PC-9 (cell line): ENCODE measurements at regions not wholly inside any gene's neighbourhood (a gene's known extent, or its start where the extent isn't known, plus 50 kb on each side); places are given as distances from the start of the nearest gene placed in this dataset.

ENCODE experiments used
- BruUV-seq: library from RNA; stranded (reverse); fragments of 400-500 nt; replicated peaks from 2 replicates; lab custom pipeline; 2021; lab: Mats Ljungman, UMichigan
- CTCF ChIA-PET: fragments of 300-600 bp; sonication (Branson Sonifier 250); formaldehyde crosslinking; loops from one replicate; lab custom pipeline; 2022; ENCODE audit warnings: antibody characterized with exemption; lab: Charles Lee
- POLR2A ChIA-PET: fragments of 300-600 bp; sonication (Branson Sonifier 250); formaldehyde crosslinking; loops from one replicate; lab custom pipeline; 2022; ENCODE audit warnings: antibody characterized with exemption; ENCODE audit not compliant: unreplicated experiment; lab: Charles Lee
- DNase-seq, 2 experiments: peaks; one replicate each; pipeline versions ENCODE4 v3.0.0 to v3.0.0-alpha.2; 2015 to 2022; ENCODE audit warnings: mixed read lengths in 1 of 2
- H2AFZ ChIP-seq: fragments of 200-600 bp; sonication (generic); 2 replicates; pipeline ENCODE4 v1.8.1; 2017; ENCODE audit warnings: antibody characterized with exemption
- H3F3A ChIP-seq: fragments of 200-600 bp; sonication (generic); 2 replicates; pipeline ENCODE4 v1.8.1; 2017; ENCODE audit warnings: antibody characterized with exemption, mild to moderate bottlenecking, low read depth; ENCODE audit not compliant: insufficient read depth
- H3K27ac ChIP-seq: fragments of 200-600 bp; sonication (generic); 2 replicates; pipeline ENCODE4 v1.6.1; 2016; ENCODE audit warnings: mixed run types
- H3K27me3 ChIP-seq: fragments of 200-600 bp; sonication (generic); 2 replicates; pipeline ENCODE4 v1.6.1; 2016; ENCODE audit warnings: low read depth, mixed run types; ENCODE audit not compliant: insufficient read depth
- H3K36me3 ChIP-seq: fragments of 200-600 bp; sonication (generic); 2 replicates; pipeline ENCODE4 v1.6.1; 2016; ENCODE audit warnings: low read depth, mixed run types
- H3K4me1 ChIP-seq: fragments of 200-600 bp; sonication (generic); replicated peaks from 2 replicates; pipeline ENCODE4 v1.6.1; 2016; ENCODE audit warnings: mixed run types; ENCODE audit not compliant: insufficient read depth
- H3K4me2 ChIP-seq: fragments of 200-600 bp; sonication (generic); 2 replicates; pipeline ENCODE4 v1.6.1; 2017; ENCODE audit warnings: mixed run types
- H3K4me3 ChIP-seq: fragments of 200-600 bp; sonication (generic); 2 replicates; pipeline ENCODE4 v1.6.1; 2016; ENCODE audit warnings: mixed run types
- H3K79me2 ChIP-seq: fragments of 200-600 bp; sonication (generic); 2 replicates; pipeline ENCODE4 v1.6.1; 2017; ENCODE audit warnings: low read depth, mixed run types
- H3K9me2 ChIP-seq: fragments of 200-600 bp; sonication (generic); 2 replicates; pipeline ENCODE4 v1.8.1; 2017; ENCODE audit warnings: mild to moderate bottlenecking; ENCODE audit not compliant: insufficient read depth
- H3K9me3 ChIP-seq: fragments of 200-600 bp; sonication (generic); 2 replicates; pipeline ENCODE4 v1.8.1; 2016; ENCODE audit warnings: low read depth; ENCODE audit not compliant: insufficient read depth
- H4K20me1 ChIP-seq: fragments of 200-600 bp; sonication (generic); 2 replicates; pipeline ENCODE4 v1.8.1; 2017; ENCODE audit not compliant: insufficient read depth
- CTCF ChIP-seq: fragments of 200-600 bp; sonication (generic); conservative IDR thresholded peaks from 2 replicates; pipeline ENCODE4 v1.6.1; 2017; ENCODE audit warnings: mixed run types, antibody characterized with exemption, mild to moderate bottlenecking, moderate library complexity
- EZH2 ChIP-seq: fragments of 200-600 bp; sonication (generic); IDR thresholded peaks from 2 replicates; pipeline ENCODE4 v1.8.0; 2017; ENCODE audit warnings: antibody characterized with exemption, low read depth
- intact Hi-C: fragments of 100-400 bp; cut with micrococcal nuclease; formaldehyde crosslinking; loops from one replicate; pipeline ENCODE4 v1.10.0; 2022; ENCODE audit not compliant: unreplicated experiment

DNA sequence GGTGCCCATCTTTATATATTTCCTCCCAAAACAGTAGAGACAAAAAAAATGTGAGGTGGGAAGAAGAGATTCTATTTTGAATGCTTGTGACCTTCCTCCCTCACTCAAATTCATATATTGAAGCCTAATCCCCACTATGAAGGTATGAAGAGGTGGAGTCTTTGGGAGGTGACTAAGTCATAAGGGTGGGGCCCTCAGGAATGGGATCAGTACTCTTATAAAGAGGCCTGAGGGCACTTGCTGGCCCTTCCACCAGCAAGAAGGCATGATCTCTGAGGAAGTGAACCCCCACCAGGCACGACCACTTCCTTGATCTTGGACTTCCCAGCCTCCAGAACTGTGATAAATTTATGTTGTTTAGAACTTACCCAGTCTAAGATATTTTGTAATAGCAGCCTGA, 517.2 kb upstream of the CNTNAP2 start:
- Histone ChIP-seq H3K36me3 (no peaks in the 10 kb centered on the region), H3K27ac (0 out of 2 replicates have a peak overlapping the region, but pooled peaks have one; percentile 21), H3K4me3 (no peak overlapping the region), H3K4me1 (no peaks in the 10 kb centered on the region), H3K79me2 (no peaks in the 10 kb centered on the region), H3K27me3 (no peaks in the 10 kb centered on the region), H4K20me1 (no peaks in the 10 kb centered on the region), H3K9me2 (no peaks in the 10 kb centered on the region), H3F3A (no peaks in the 10 kb centered on the region), H2AFZ (no peak overlapping the region), H3K4me2 (no peak overlapping the region), H3K9me3 (peaks cover 4% of the 10 kb centered on the region)
- ChIA-PET POLR2A (no interaction called here), CTCF (no interaction called here)
- DNase-seq = peak in 1 of 2 experiments; percentile 51
- intact Hi-C loops = no loop called here
- no peak for TF ChIP-seq EZH2
- no peak for TF ChIP-seq CTCF
- no TSS peak for BruUV-seq

- no peaks in the 10 kb centered on the region for H3K4me1 ChIP-seq
- no peaks in the 10 kb centered on the region for H3K36me3 ChIP-seq
- POLR2A ChIA-PET = no interaction called here
- H3F3A ChIP-seq = no peaks in the 10 kb centered on the region; the same call in 1 of the 2 replicates
- H3K79me2 ChIP-seq = no peaks in the 10 kb centered on the region
- H2AFZ ChIP-seq = no peak overlapping the region
- TF ChIP-seq CTCF (no peak), EZH2 (no peak)
- H4K20me1 ChIP-seq = no peaks in the 10 kb centered on the region
- no peak for DNase-seq
- H3K9me2 ChIP-seq = no peaks in the 10 kb centered on the region
- H3K27me3 ChIP-seq = no peaks in the 10 kb centered on the region
- intact Hi-C loops = no loop called here
- no peak overlapping the region for H3K27ac ChIP-seq
- H3K4me2 ChIP-seq = no peak overlapping the region
- H3K4me3 ChIP-seq = no peak overlapping the region
- peaks cover 7% of the 10 kb centered on the region; the same call in 1 of the 2 replicates for H3K9me3 ChIP-seq
- CTCF ChIA-PET = no interaction called here
- BruUV-seq = no TSS peak
Observed at GRCh38 chr7:145584401-145584800, 532.2 kb upstream of the CNTNAP2 start.

DNA sequence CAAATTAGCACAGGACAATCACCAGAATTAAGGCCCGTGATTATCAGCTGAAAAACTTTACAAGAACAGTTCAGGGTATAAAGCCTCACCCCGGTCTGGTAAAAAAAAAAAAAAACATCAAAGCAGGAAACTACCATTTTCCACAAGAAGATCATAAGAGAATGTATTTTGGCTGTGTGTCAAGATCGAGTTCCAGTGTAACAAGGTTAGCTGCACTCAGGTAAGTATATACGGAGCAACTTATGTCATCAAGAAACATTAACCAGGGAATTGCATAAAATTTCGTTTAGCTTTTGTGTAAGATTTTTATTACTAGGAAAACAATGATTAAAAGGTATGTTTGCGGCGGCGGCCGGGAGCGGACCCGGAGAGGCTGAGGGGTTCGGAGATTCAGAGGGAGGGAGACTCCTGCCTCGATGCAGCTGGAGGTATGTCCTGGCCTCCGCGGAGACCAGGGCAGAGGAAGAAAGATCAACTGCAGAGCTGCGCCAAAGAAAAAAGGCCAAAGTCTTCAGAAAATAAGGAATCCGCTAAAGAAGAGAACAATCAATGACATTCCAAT, 533.8 kb upstream of the CNTNAP2 start:
- CTCF ChIA-PET = no interaction called here
- Histone ChIP-seq H3K79me2 (no peaks in the 10 kb centered on the region), H2AFZ (0 out of 2 replicates have a peak overlapping the region, but pooled peaks have one; percentile 3), H3K9me2 (no peaks in the 10 kb centered on the region), H3K27ac (no peak overlapping the region), H3K36me3 (no peaks in the 10 kb centered on the region), H3K4me2 (no peak overlapping the region), H3K27me3 (no peaks in the 10 kb centered on the region), H3K4me3 (no peak overlapping the region), H4K20me1 (no peaks in the 10 kb centered on the region), H3K4me1 (no peaks in the 10 kb centered on the region), H3F3A (no peaks in the 10 kb centered on the region), H3K9me3 (peaks cover 7% of the 10 kb centered on the region; the same call in 1 of the 2 replicates)
- POLR2A ChIA-PET = no interaction called here
- no TSS peak for BruUV-seq
- TF ChIP-seq CTCF = no peak
- TF ChIP-seq EZH2 = no peak
- no peak for DNase-seq
- intact Hi-C loops = no loop called here
